ENCODE measurements at regions not wholly inside any gene's neighbourhood (a gene's known extent, or its start where the extent isn't known, plus 50 kb on each side); places are given as distances from the start of the nearest gene placed in this dataset.

GRCh38 chr1:30444850-30445249 is 278.5 kb downstream of the MATN1 start:
- no peak for TF ChIP-seq CTCF (IDR thresholded peaks at IDR 0.05)
- no peak for TF ChIP-seq EP300 (IDR thresholded peaks at IDR 0.05)

Data from esophagus muscularis mucosa (tissue), 3 donors.